Fibroblast of lung (primary cell): ENCODE measurements at regions not wholly inside any gene's neighbourhood (a gene's known extent, or its start where the extent isn't known, plus 50 kb on each side); places are given as distances from the start of the nearest gene placed in this dataset.

ENCODE experiments used
- DNase-seq, 2 donors: peaks; one replicate each; pipeline versions ENCODE4 v3.0.0 to v3.0.0-alpha.2; 2010; ENCODE audit warnings: low read depth in 2 of 2
- H2AFZ ChIP-seq: 2 replicates; pipeline ENCODE4 v1.5.1; 2012; ENCODE audit warnings: low read length, control low read depth, inconsistent platforms
- H3K27ac ChIP-seq: 2 replicates; pipeline ENCODE4 v1.5.1; 2011; ENCODE audit warnings: low read length, control low read depth; ENCODE audit not compliant: insufficient read depth
- H3K27me3 ChIP-seq: 2 replicates; pipeline ENCODE4 v1.5.1; 2011; ENCODE audit warnings: mild to moderate bottlenecking, low read length; ENCODE audit not compliant: control insufficient read depth, insufficient read depth
- H3K36me3 ChIP-seq: 2 replicates; pipeline ENCODE4 v1.5.1; 2011; ENCODE audit warnings: low read length; ENCODE audit not compliant: control insufficient read depth, insufficient read depth
- H3K4me1 ChIP-seq: 2 replicates; pipeline ENCODE4 v1.5.1; 2011; ENCODE audit warnings: low read length; ENCODE audit not compliant: control insufficient read depth, insufficient read depth; ENCODE audit errors: extremely low read depth
- H3K4me2 ChIP-seq: 2 replicates; pipeline ENCODE4 v1.5.1; 2011; ENCODE audit warnings: low read length, control low read depth; ENCODE audit not compliant: insufficient read depth; ENCODE audit errors: extremely low read depth
- H3K4me3 ChIP-seq, 4 experiments: fragments of 200-600 bp in 1 of 4; sonication (generic) in 1 of 4; replicated peaks in 1 of 4; 2 replicates each; pipeline ENCODE4 v1.5.1; 2011 to 2016; ENCODE audit warnings: low read length in 4 of 4, low read depth in 3 of 4, mild to moderate bottlenecking in 3 of 4, control low read depth in 2 of 4, inconsistent platforms in 1 of 4, mixed read lengths in 1 of 4; ENCODE audit not compliant: insufficient read depth in 1 of 4; ENCODE audit errors: control extremely low read depth in 1 of 4
- H3K79me2 ChIP-seq: 2 replicates; pipeline ENCODE4 v1.5.1; 2012; ENCODE audit warnings: mild to moderate bottlenecking, low read length, inconsistent platforms; ENCODE audit not compliant: control insufficient read depth, insufficient read depth
- H3K9ac ChIP-seq: 2 replicates; pipeline ENCODE4 v1.5.1; 2011; ENCODE audit warnings: mild to moderate bottlenecking, low read length, control low read depth; ENCODE audit not compliant: insufficient read depth
- H3K9me3 ChIP-seq: 2 replicates; pipeline ENCODE4 v1.5.1; 2012; ENCODE audit warnings: low read depth, low read length; ENCODE audit not compliant: control insufficient read depth, insufficient read depth
- H4K20me1 ChIP-seq: 2 replicates; pipeline ENCODE4 v1.5.1; 2011; ENCODE audit warnings: low read length; ENCODE audit not compliant: control insufficient read depth, insufficient read depth; ENCODE audit errors: extremely low read depth
- CTCF ChIP-seq, 2 donors: IDR thresholded peaks in 1 of 2; conservative IDR thresholded peaks in 1 of 2; 1 replicate in 1 of 2; 2 replicates in 1 of 2; pipeline ENCODE4 v1.5.1; 2011 to 2012; ENCODE audit warnings: low read length in 2 of 2, control low read depth in 1 of 2, inconsistent platforms in 1 of 2, low read depth in 1 of 2, mild to moderate bottlenecking in 1 of 2
- EZH2 ChIP-seq: IDR thresholded peaks from 2 replicates; pipeline ENCODE4 v1.5.1; 2012; ENCODE audit warnings: low read length, control low read depth, mild to moderate bottlenecking; ENCODE audit errors: missing control alignments

GRCh38 chr5:89513299-89514044 lies 630.5 kb upstream of the MEF2C start:
- H3K27me3 ChIP-seq: no peaks in the 10 kb centered on the region
- no peak overlapping the region for H3K4me3 ChIP-seq
- H3K9me3 ChIP-seq: no peaks in the 10 kb centered on the region
- H3K79me2 ChIP-seq: no peaks in the 10 kb centered on the region
- no peaks in the 10 kb centered on the region for H3K36me3 ChIP-seq
- H3K27ac ChIP-seq: no peak overlapping the region
- H4K20me1 ChIP-seq: no peaks in the 10 kb centered on the region
- no peak overlapping the region for H3K4me2 ChIP-seq
- DNase-seq: peak in 1 of 2 donors; percentile 31
- TF ChIP-seq CTCF (conservative IDR thresholded peaks at IDR 0.05 in 1 of 2, IDR thresholded peaks at IDR 0.05 in 1 of 2; ENCODE audit: low read depth in 1 of 2, low read length in 2 of 2) (no peak), EZH2 (no peak)
- no peak overlapping the region for H3K9ac ChIP-seq
- H2AFZ ChIP-seq: no peak overlapping the region
- no peaks in the 10 kb centered on the region for H3K4me1 ChIP-seq

GRCh38 chr5:89504051-89504450 lies 621.1 kb upstream of the MEF2C start:
- no peak for TF ChIP-seq EZH2
- TF ChIP-seq CTCF (conservative IDR thresholded peaks at IDR 0.05 in 1 of 2, IDR thresholded peaks at IDR 0.05 in 1 of 2; ENCODE audit: low read depth in 1 of 2, low read length in 2 of 2): no peak

GRCh38 chr5:89499787-89500186 lies 616.8 kb upstream of the MEF2C start:
- Histone ChIP-seq H3K36me3 (no peaks in the 10 kb centered on the region), H3K9ac (no peak overlapping the region), H3K4me3 (no peak overlapping the region), H3K4me1 (no peaks in the 10 kb centered on the region), H3K9me3 (no peaks in the 10 kb centered on the region), H2AFZ (no peak overlapping the region), H3K27me3 (no peaks in the 10 kb centered on the region), H3K27ac (no peak overlapping the region), H3K79me2 (no peaks in the 10 kb centered on the region), H3K4me2 (no peak overlapping the region), H4K20me1 (no peaks in the 10 kb centered on the region)
- no peak for DNase-seq
- TF ChIP-seq EZH2 (no peak), CTCF (conservative IDR thresholded peaks at IDR 0.05 in 1 of 2, IDR thresholded peaks at IDR 0.05 in 1 of 2; ENCODE audit: low read depth in 1 of 2, low read length in 2 of 2) (no peak)

More at GRCh38 chr5:89504051-89504450, 621.1 kb upstream of the MEF2C start:
- Histone ChIP-seq H4K20me1 (no peaks in the 10 kb centered on the region), H3K9ac (no peak overlapping the region), H3K4me3 (no peak overlapping the region), H3K27ac (no peak overlapping the region), H3K4me1 (no peaks in the 10 kb centered on the region), H3K27me3 (no peaks in the 10 kb centered on the region), H3K36me3 (no peaks in the 10 kb centered on the region), H2AFZ (no peak overlapping the region), H3K4me2 (no peak overlapping the region), H3K79me2 (no peaks in the 10 kb centered on the region), H3K9me3 (no peaks in the 10 kb centered on the region)
- DNase-seq: no peak
